ENCODE measurements at regions not wholly inside any gene's neighbourhood (a gene's known extent, or its start where the extent isn't known, plus 50 kb on each side); places are given as distances from the start of the nearest gene placed in this dataset.

DNA sequence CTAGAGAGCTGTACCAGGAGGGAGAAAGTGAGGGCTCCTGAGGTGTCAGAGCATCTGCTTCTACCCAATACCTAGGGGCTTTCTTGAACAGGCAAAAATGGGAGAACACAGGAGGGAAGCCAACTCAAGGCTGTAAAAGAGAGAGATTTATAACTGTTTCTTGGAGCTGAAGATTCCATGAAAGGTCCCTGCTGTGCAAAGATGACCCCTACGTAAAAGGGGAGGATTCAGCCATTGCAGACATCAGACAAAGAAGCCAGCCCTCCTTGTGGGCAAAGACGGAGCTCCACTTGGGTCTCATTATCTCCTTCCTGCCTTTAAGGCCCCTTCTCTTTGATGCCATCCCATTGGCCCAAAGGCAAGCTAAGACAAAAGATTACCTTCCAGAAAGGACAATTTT lies 524.1 kb upstream of the CAMK1G start:
- no peak overlapping the region for H3K9ac ChIP-seq (ENCODE audit: low read length)
- no peaks in the 10 kb centered on the region for H3K9me3 ChIP-seq (ENCODE audit: insufficient read depth, low read length)
- no peaks in the 10 kb centered on the region for H3F3A ChIP-seq (ENCODE audit: insufficient read depth)
- H3K27ac ChIP-seq (ENCODE audit: low read depth, low read length): no peak overlapping the region
- H2AFZ ChIP-seq (ENCODE audit: low read depth, low read length, severe bottlenecking): no peak overlapping the region
- H3K4me3 ChIP-seq (ENCODE audit: insufficient read depth, low read length, poor library complexity, severe bottlenecking): no peak overlapping the region
- H4K20me1 ChIP-seq (ENCODE audit: low read depth, low read length): no peaks in the 10 kb centered on the region
- H3K4me2 ChIP-seq (ENCODE audit: low read depth, low read length, poor library complexity, severe bottlenecking): no peak overlapping the region
- H3K36me3 ChIP-seq (ENCODE audit: low read length): no peaks in the 10 kb centered on the region
- H3K27me3 ChIP-seq (ENCODE audit: low read length): no peaks in the 10 kb centered on the region
- H3K79me2 ChIP-seq (ENCODE audit: insufficient read depth, low read length): no peaks in the 10 kb centered on the region
- no peak for TF ChIP-seq EZH2phosphoT487 (conservative IDR thresholded peaks at IDR 0.05; ENCODE audit: low read length)
- TF ChIP-seq CTCF (IDR thresholded peaks at IDR 0.05; ENCODE audit: insufficient read depth, low read length, poor library complexity, severe bottlenecking): no peak
- no peaks in the 10 kb centered on the region for H3K9me2 ChIP-seq (replicated peaks; ENCODE audit: insufficient read depth, low read length)

GRCh38 chr1:209059981-209060380 lies 523.5 kb upstream of the CAMK1G start:
- Histone ChIP-seq H3K9ac (ENCODE audit: low read length) (no peak overlapping the region), H2AFZ (ENCODE audit: low read depth, low read length, severe bottlenecking) (no peak overlapping the region), H4K20me1 (ENCODE audit: low read depth, low read length) (no peaks in the 10 kb centered on the region), H3K9me3 (ENCODE audit: insufficient read depth, low read length) (no peaks in the 10 kb centered on the region), H3K4me3 (ENCODE audit: insufficient read depth, low read length, poor library complexity, severe bottlenecking) (no peak overlapping the region), H3K9me2 (replicated peaks; ENCODE audit: insufficient read depth, low read length) (no peaks in the 10 kb centered on the region), H3K27ac (ENCODE audit: low read depth, low read length) (no peak overlapping the region), H3K36me3 (ENCODE audit: low read length) (no peaks in the 10 kb centered on the region), H3K27me3 (ENCODE audit: low read length) (no peaks in the 10 kb centered on the region), H3K4me2 (ENCODE audit: low read depth, low read length, poor library complexity, severe bottlenecking) (no peak overlapping the region), H3K79me2 (ENCODE audit: insufficient read depth, low read length) (no peaks in the 10 kb centered on the region), H3F3A (ENCODE audit: insufficient read depth) (no peaks in the 10 kb centered on the region)
- TF ChIP-seq CTCF (IDR thresholded peaks at IDR 0.05; ENCODE audit: insufficient read depth, low read length, poor library complexity, severe bottlenecking) (no peak), EZH2phosphoT487 (conservative IDR thresholded peaks at IDR 0.05; ENCODE audit: low read length) (no peak)

- no peak overlapping the region for H3K4me2 ChIP-seq (ENCODE audit: low read depth, low read length, poor library complexity, severe bottlenecking)
- H3F3A ChIP-seq (ENCODE audit: insufficient read depth): no peaks in the 10 kb centered on the region
- no peak overlapping the region for H3K4me3 ChIP-seq (ENCODE audit: insufficient read depth, low read length, poor library complexity, severe bottlenecking)
- H3K27ac ChIP-seq (ENCODE audit: low read depth, low read length): no peak overlapping the region
- H4K20me1 ChIP-seq (ENCODE audit: low read depth, low read length): no peaks in the 10 kb centered on the region
- no peaks in the 10 kb centered on the region for H3K27me3 ChIP-seq (ENCODE audit: low read length)
- no peak for TF ChIP-seq CTCF (IDR thresholded peaks at IDR 0.05; ENCODE audit: insufficient read depth, low read length, poor library complexity, severe bottlenecking)
- TF ChIP-seq EZH2phosphoT487 (conservative IDR thresholded peaks at IDR 0.05; ENCODE audit: low read length): no peak
- no peak overlapping the region for H2AFZ ChIP-seq (ENCODE audit: low read depth, low read length, severe bottlenecking)
- H3K9me3 ChIP-seq (ENCODE audit: insufficient read depth, low read length): no peaks in the 10 kb centered on the region
- H3K79me2 ChIP-seq (ENCODE audit: insufficient read depth, low read length): no peaks in the 10 kb centered on the region
- H3K36me3 ChIP-seq (ENCODE audit: low read length): no peaks in the 10 kb centered on the region
- H3K9ac ChIP-seq (ENCODE audit: low read length): no peak overlapping the region
- H3K9me2 ChIP-seq (replicated peaks; ENCODE audit: insufficient read depth, low read length): no peaks in the 10 kb centered on the region
These were observed 521.4 kb upstream of the CAMK1G start for GRCh38 chr1:209062081-209062620.

Data from SU-DHL-6 (cell line).